IMR-90 (cell line): ENCODE measurements at regions not wholly inside any gene's neighbourhood (a gene's known extent, or its start where the extent isn't known, plus 50 kb on each side); places are given as distances from the start of the nearest gene placed in this dataset.
"Not testable (repeated sequence)": the region's sequence is repeated elsewhere in the genome, so short reads cannot be mapped to it uniquely, and the experiment has no call there.

Source experiments
- ATAC-seq: fragments of 200-7000 bp; cut with Tn5 transposase; 2 replicates; pipeline ENCODE4 v1.9.1; 2020; ENCODE audit warnings: low read depth, mild to moderate bottlenecking, moderate library complexity
- BruUV-seq: library from RNA; stranded (reverse); fragments of 400-500 nt; replicated peaks from 2 replicates; lab custom pipeline; 2021; lab: Mats Ljungman, UMichigan
- CTCF ChIA-PET: fragments of 300-600 bp; formaldehyde crosslinking; extraction: SDS; loops from one replicate; lab custom pipeline; 2021; ENCODE audit warnings: antibody characterized with exemption; lab: Yijun Ruan, JAX
- POLR2A ChIA-PET: fragments of 300-600 bp; sonication (Branson Sonifier 250); formaldehyde crosslinking; loops from one replicate; lab custom pipeline; 2022; ENCODE audit warnings: antibody characterized with exemption; ENCODE audit not compliant: unreplicated experiment; lab: Charles Lee
- DNase-seq: peaks from one replicate; pipeline ENCODE4 v3.0.0; 2013
- H2AFZ ChIP-seq: replicated peaks from 2 replicates; pipeline ENCODE3; 2013; ENCODE audit warnings: low read length, mild to moderate bottlenecking; ENCODE audit not compliant: poor library complexity
- H2AK5ac ChIP-seq: 2 replicates; pipeline ENCODE4 v1.6.1; 2013; ENCODE audit warnings: low read depth, low read length, inconsistent platforms
- H2AK9ac ChIP-seq: replicated peaks from 2 replicates; pipeline ENCODE3; 2013; ENCODE audit warnings: mild to moderate bottlenecking, low read depth, low read length, moderate library complexity; ENCODE audit not compliant: poor library complexity
- H2BK120ac ChIP-seq: 2 replicates; pipeline ENCODE4 v1.6.1; 2013; ENCODE audit warnings: low read depth, low read length, inconsistent platforms
- H2BK15ac ChIP-seq: 3 replicates; pipeline ENCODE4 v1.6.1; 2013; ENCODE audit warnings: low read depth, low read length, inconsistent platforms
- H2BK20ac ChIP-seq: 2 replicates; pipeline ENCODE4 v1.6.1; 2013; ENCODE audit warnings: low read depth, mild to moderate bottlenecking, inconsistent platforms, low read length, moderate library complexity
- H2BK5ac ChIP-seq: 2 replicates; pipeline ENCODE4 v1.6.1; 2013; ENCODE audit warnings: mild to moderate bottlenecking, low read depth, low read length, inconsistent platforms; ENCODE audit not compliant: poor library complexity, severe bottlenecking
- H3K14ac ChIP-seq: replicated peaks from 2 replicates; pipeline ENCODE4 v1.6.1; 2013; ENCODE audit warnings: low read depth, low read length, inconsistent platforms
- H3K18ac ChIP-seq: 2 replicates; pipeline ENCODE4 v1.6.1; 2013; ENCODE audit warnings: low read depth, low read length, control low read depth
- H3K23ac ChIP-seq: 2 replicates; pipeline ENCODE4 v1.6.1; 2013; ENCODE audit warnings: low read depth, low read length, inconsistent platforms
- H3K27ac ChIP-seq: 2 replicates; pipeline ENCODE4 v1.5.1; 2013; ENCODE audit warnings: mild to moderate bottlenecking, control low read depth, low read length; ENCODE audit not compliant: insufficient read depth
- H3K27me3 ChIP-seq: 2 replicates; pipeline ENCODE4 v1.6.1; 2013; ENCODE audit warnings: low read length; ENCODE audit not compliant: control insufficient read depth, insufficient read depth
- H3K36me3 ChIP-seq: 2 replicates; pipeline ENCODE4 v1.6.1; 2013; ENCODE audit warnings: low read length, mixed read lengths; ENCODE audit not compliant: control insufficient read depth, insufficient read depth
- H3K4ac ChIP-seq: 2 replicates; pipeline ENCODE4 v1.6.1; 2013; ENCODE audit warnings: low read depth, low read length, inconsistent platforms
- H3K4me1 ChIP-seq: 2 replicates; pipeline ENCODE4 v1.6.1; 2013; ENCODE audit warnings: low read length, mixed read lengths; ENCODE audit not compliant: control insufficient read depth, insufficient read depth
- H3K4me2 ChIP-seq: 2 replicates; pipeline ENCODE4 v1.6.1; 2013; ENCODE audit warnings: low read depth, mild to moderate bottlenecking, control low read depth, low read length, moderate library complexity
- H3K4me3 ChIP-seq: 2 replicates; pipeline ENCODE4 v1.5.1; 2013; ENCODE audit warnings: low read depth, mild to moderate bottlenecking, control low read depth, low read length, moderate library complexity; ENCODE audit not compliant: insufficient read depth
- H3K56ac ChIP-seq: 2 replicates; pipeline ENCODE4 v1.6.1; 2013; ENCODE audit warnings: low read length, inconsistent platforms; ENCODE audit not compliant: insufficient read depth; ENCODE audit errors: extremely low read depth
- H3K79me1 ChIP-seq, 2 experiments: 2 replicates each; pipeline ENCODE4 v1.6.1; 2013; ENCODE audit warnings: low read length in 2 of 2, inconsistent platforms in 1 of 2, low read depth in 1 of 2
- H3K9ac ChIP-seq: 2 replicates; pipeline ENCODE4 v1.6.1; 2013; ENCODE audit warnings: low read depth, low read length, control low read depth
- H3K9me1 ChIP-seq: 2 replicates; pipeline ENCODE4 v1.6.1; 2013; ENCODE audit warnings: low read length, inconsistent platforms; ENCODE audit not compliant: insufficient read depth
- H3K9me3 ChIP-seq: 2 replicates; pipeline ENCODE4 v1.6.1; 2013; ENCODE audit warnings: low read length; ENCODE audit not compliant: control insufficient read depth, insufficient read depth
- H4K20me1 ChIP-seq: 2 replicates; pipeline ENCODE4 v1.6.1; 2013; ENCODE audit warnings: low read length, inconsistent platforms; ENCODE audit not compliant: insufficient read depth
- H4K5ac ChIP-seq: 2 replicates; pipeline ENCODE4 v1.6.1; 2013; ENCODE audit warnings: mild to moderate bottlenecking, low read depth, low read length, control low read depth
- H4K8ac ChIP-seq, 2 experiments: 2 replicates each; pipeline ENCODE4 v1.6.1; 2013; ENCODE audit warnings: low read depth in 2 of 2, low read length in 2 of 2, control low read depth in 1 of 2, inconsistent platforms in 1 of 2
- H4K91ac ChIP-seq: 2 replicates; pipeline ENCODE4 v1.6.1; 2013; ENCODE audit warnings: low read depth, low read length, inconsistent platforms; ENCODE audit not compliant: insufficient read depth
- WGBS, 2 experiments: methylation state at CpG; one replicate each; pipeline versions ENCODE4 v1.1.5 to v1.1.7; 2013; ENCODE audit warnings: missing lambda C conversion rate in 2 of 2; ENCODE audit not compliant: insufficient read length in 1 of 2; ENCODE audit errors: extremely low coverage in 2 of 2; 5-methylcytosine and 5-hydroxymethylcytosine counted together
- dilution Hi-C: fragments of 300-500 bp; cut with HindIII; formaldehyde crosslinking; loops from one replicate; pipeline ENCODE4 v1.14.3; 2018; ENCODE audit warnings: low sequenced_read_pairs; ENCODE audit not compliant: unreplicated experiment
- in situ Hi-C: fragments of 300-500 bp; cut with MboI; formaldehyde crosslinking; loops from 3 replicates; pipeline ENCODE4 v1.14.3; 2019; ENCODE audit warnings: low sequenced_read_pairs, inconsistent platforms, mixed read lengths
- intact Hi-C: fragments of 100-400 bp; cut with micrococcal nuclease; formaldehyde crosslinking; loops from 2 replicates; pipeline ENCODE4 v1.10.0; 2022

DNA sequence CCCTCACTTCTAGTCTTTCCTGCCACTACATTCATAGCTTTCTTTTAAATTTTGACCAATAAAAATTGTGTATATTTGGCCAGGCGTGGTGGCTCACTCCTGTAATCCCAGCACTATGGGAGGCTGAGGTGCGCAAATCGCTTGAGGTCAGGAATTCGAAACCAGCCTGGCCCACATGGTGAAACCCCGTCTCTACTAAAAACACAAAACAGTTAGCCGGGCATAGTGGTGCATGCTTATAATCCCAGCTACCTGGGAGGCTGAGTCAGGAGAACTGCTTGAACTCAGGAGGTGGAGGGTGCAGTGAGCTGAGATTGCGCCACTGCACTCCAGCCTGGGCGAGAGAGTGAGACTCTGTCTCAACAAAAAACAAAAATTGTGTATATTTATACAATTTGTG is 97.8 kb upstream of the SPATA31D4 start:
- H4K5ac ChIP-seq, intact Hi-C loops, H3K79me1 ChIP-seq, ATAC-seq, H2BK120ac ChIP-seq, POLR2A ChIA-PET, H2AFZ ChIP-seq, H3K4me3 ChIP-seq, BruUV-seq, H3K36me3 ChIP-seq, H3K9me1 ChIP-seq, H2BK5ac ChIP-seq, CTCF ChIA-PET, H3K23ac ChIP-seq, DNase-seq, H3K4me2 ChIP-seq, H4K20me1 ChIP-seq, H2BK20ac ChIP-seq, H3K9me3 ChIP-seq, H2AK9ac ChIP-seq, H2BK15ac ChIP-seq, H3K14ac ChIP-seq, H3K27ac ChIP-seq, H3K27me3 ChIP-seq, H2AK5ac ChIP-seq, H3K56ac ChIP-seq, H3K9ac ChIP-seq, dilution Hi-C loops, H4K8ac ChIP-seq, H3K4ac ChIP-seq, H3K18ac ChIP-seq, H4K91ac ChIP-seq, in situ Hi-C loops: not testable (repeated sequence)
- WGBS, 2 experiments = no CpG with 5 or more reads among the region's 8 CpGs
- peaks cover 15% of the 10 kb centered on the region for H3K4me1 ChIP-seq
